K562 (cell line): ENCODE measurements at regions not wholly inside any gene's neighbourhood (a gene's known extent, or its start where the extent isn't known, plus 50 kb on each side); places are given as distances from the start of the nearest gene placed in this dataset.

Experiments used
- BRF1 ChIP-seq: IDR thresholded peaks from 3 replicates; pipeline ENCODE4 v1.6.1; 2011; ENCODE audit warnings: borderline replicate concordance, mild to moderate bottlenecking; ENCODE audit not compliant: insufficient read length; ENCODE audit errors: extremely low read depth
- CBFA2T2 ChIP-seq: fragments of 450-650 bp; conservative IDR thresholded peaks from 2 replicates; pipeline ENCODE4 v1.6.1; 2017; ENCODE audit warnings: mild to moderate bottlenecking
- CHD1 ChIP-seq: fragments of 200-600 bp; sonication (generic); IDR thresholded peaks from one replicate; pipeline ENCODE4 v1.6.1; 2012; ENCODE audit warnings: mild to moderate bottlenecking, moderate library complexity, low read length, inconsistent platforms
- CTBP1 ChIP-seq: fragments of 450-650 bp; IDR thresholded peaks from 2 replicates; pipeline ENCODE4 v1.6.1; 2016; ENCODE audit warnings: borderline replicate concordance
- DNMT1 ChIP-seq: fragments of 450-650 bp; IDR thresholded peaks from 2 replicates; pipeline ENCODE4 v1.6.1; 2016; ENCODE audit warnings: antibody characterized with exemption, mild to moderate bottlenecking
- FOXJ2 ChIP-seq: fragments of 200-800 bp; sonication (Bioruptor generic); IDR thresholded peaks from 2 replicates; pipeline ENCODE4 v1.6.1; 2016; ENCODE audit warnings: missing genetic modification characterization, missing compliant biosample characterization
- GATAD2B ChIP-seq: fragments of 450-650 bp; IDR thresholded peaks from 2 replicates; pipeline ENCODE4 v1.6.1; 2017; ENCODE audit warnings: mild to moderate bottlenecking, borderline replicate concordance
- LEF1 ChIP-seq: fragments of 450-650 bp; IDR thresholded peaks from 2 replicates; pipeline ENCODE4 v1.6.1; 2016; ENCODE audit warnings: mild to moderate bottlenecking
- NR4A1 ChIP-seq, 2 experiments: fragments of 250-450 bp in 1 of 2; fragments of 450-650 bp in 1 of 2; sonication (Bioruptor Pico) in 1 of 2; IDR thresholded peaks; 2 replicates each; pipeline versions ENCODE4 v1.4.0 to v1.6.1; 2016 to 2020; ENCODE audit warnings: mild to moderate bottlenecking in 2 of 2, missing compliant biosample characterization in 1 of 2, missing genetic modification characterization in 1 of 2, moderate library complexity in 1 of 2
- PBX2 ChIP-seq, 2 experiments: IDR thresholded peaks in 1 of 2; conservative IDR thresholded peaks in 1 of 2; 2 replicates each; pipeline ENCODE4 v1.6.1; 2016; ENCODE audit warnings: low read depth in 2 of 2, mild to moderate bottlenecking in 1 of 2, missing compliant biosample characterization in 1 of 2, missing genetic modification characterization in 1 of 2, moderate library complexity in 1 of 2
- POLR2G ChIP-seq: fragments of 200-400 bp; formaldehyde crosslinking; IDR thresholded peaks from 2 replicates; pipeline ENCODE4 v1.6.1; 2017; ENCODE audit warnings: low read depth, mild to moderate bottlenecking, antibody characterized with exemption, low read length, moderate library complexity
- POLR2H ChIP-seq: IDR thresholded peaks from 2 replicates; pipeline ENCODE4 v1.6.1; 2016; ENCODE audit warnings: missing genetic modification characterization, low read depth, mild to moderate bottlenecking, control low read depth, missing compliant biosample characterization, moderate library complexity
- RAD21 ChIP-seq, 2 experiments: fragments of 250-450 bp in 1 of 2; fragments of 450-650 bp in 1 of 2; sonication (Bioruptor Pico) in 1 of 2; formaldehyde crosslinking in 1 of 2; IDR thresholded peaks in 1 of 2; conservative IDR thresholded peaks in 1 of 2; 2 replicates each; pipeline versions ENCODE4 v1.4.0 to v1.8.0; 2020 to 2022; ENCODE audit warnings: mild to moderate bottlenecking in 2 of 2, moderate library complexity in 1 of 2
- SMARCA4 ChIP-seq: fragments of 450-650 bp; IDR thresholded peaks from 2 replicates; pipeline ENCODE4 v1.6.1; 2016
- TARDBP ChIP-seq: fragments of 450-650 bp; IDR thresholded peaks from 2 replicates; pipeline ENCODE4 v1.6.1; 2016
- ZEB2 ChIP-seq: fragments of 450-650 bp; IDR thresholded peaks from 2 replicates; pipeline ENCODE4 v1.6.1; 2016
- ZNF3 ChIP-seq: fragments of 250-450 bp; sonication (Bioruptor Pico); IDR thresholded peaks from 2 replicates; pipeline ENCODE4 v1.5.0; 2021; ENCODE audit warnings: mild to moderate bottlenecking, moderate library complexity
- TF ChIP-seq, protein P1 (sequence below): sonication (generic); formaldehyde crosslinking; IDR thresholded peaks from 2 replicates; pipeline ENCODE4 v1.9.0; 2022; ENCODE audit warnings: mild to moderate bottlenecking, missing genetic modification reagents
- TF ChIP-seq, protein P2 (sequence below): fragments of 450-650 bp; formaldehyde crosslinking; conservative IDR thresholded peaks from 2 replicates; pipeline ENCODE4 v1.4.0; 2022; ENCODE audit warnings: mild to moderate bottlenecking, missing genetic modification characterization
- TF ChIP-seq, protein P3 (sequence below): IDR thresholded peaks from 3 replicates; pipeline ENCODE4 v1.6.1; 2011; ENCODE audit warnings: borderline replicate concordance, mild to moderate bottlenecking, moderate library complexity; ENCODE audit not compliant: insufficient read length; ENCODE audit errors: extremely low read depth

DNA sequence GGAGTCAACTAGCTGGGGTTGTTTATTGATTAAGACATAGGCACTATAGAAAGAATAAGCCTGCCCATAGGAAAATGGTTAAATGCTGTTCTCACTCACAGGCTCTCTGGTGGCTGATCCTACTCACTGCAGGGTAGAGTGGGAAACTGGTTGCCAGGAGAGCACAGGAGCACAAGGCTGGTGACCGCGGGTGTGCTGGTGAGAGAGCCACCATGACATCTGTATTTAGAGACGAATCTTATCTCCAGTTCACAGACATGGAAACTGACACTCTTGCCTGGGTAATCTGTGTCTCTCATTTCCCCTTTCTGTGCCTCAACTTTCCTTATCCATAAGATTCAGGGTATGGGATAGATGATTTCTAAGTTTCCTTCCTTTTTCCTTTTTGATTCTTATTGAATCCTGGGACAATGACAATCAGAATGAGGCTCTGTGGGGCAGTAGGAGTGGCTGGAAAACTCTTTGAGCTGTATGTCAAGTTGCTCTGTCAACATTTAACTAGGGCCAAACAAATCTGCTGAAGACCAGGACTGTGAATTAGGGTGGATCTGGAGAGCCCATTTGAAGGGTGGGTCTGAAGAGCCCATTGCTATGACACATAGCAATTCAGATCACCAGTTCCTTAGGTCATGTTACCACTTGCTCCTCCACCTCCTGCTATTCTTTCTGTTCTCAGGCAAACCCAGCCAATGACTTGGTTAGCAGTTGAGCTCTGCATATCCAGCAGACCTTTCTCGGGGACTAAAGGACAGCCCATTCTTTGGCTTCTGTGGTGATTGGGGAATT, 286.1 kb upstream of the TBL1XR1 start (continued):
- TF ChIP-seq ZEB2 (no peak), ZNF3 (no peak), BRF1 (no peak), POLR2G (no peak), CBFA2T2 (peak; percentile 92), NR4A1 (CRISPR knock-in tag; IDR thresholded peaks at IDR 0.05) (no peak), NR4A1 (tag; IDR thresholded peaks at IDR 0.05) (0 out of 2 replicates have a peak, but pooled peaks have one; percentile 49), POLR2H (tag) (no peak), TARDBP (peak; percentile 40; the same call in 1 of the 2 replicates), SMARCA4 (peak; percentile 93), CHD1 (no peak), GATAD2B (0 out of 2 replicates have a peak, but pooled peaks have one; percentile 45), FOXJ2 (peak; percentile 91), PBX2 (CRISPR knock-in tag; IDR thresholded peaks at IDR 0.05; ENCODE audit: low read depth) (no peak), PBX2 (tag; conservative IDR thresholded peaks at IDR 0.05; ENCODE audit: low read depth) (peak; percentile 75), RAD21 (CRISPR knock-in tag; conservative IDR thresholded peaks at IDR 0.05 in 1 of 2, IDR thresholded peaks at IDR 0.05 in 1 of 2) (peak; percentile 63 to 77), CTBP1 (peak; percentile 24; the same call in 1 of the 2 replicates), LEF1 (no peak; the same call in 1 of the 2 replicates), DNMT1 (no peak)
- TF ChIP-seq, protein P1, sequence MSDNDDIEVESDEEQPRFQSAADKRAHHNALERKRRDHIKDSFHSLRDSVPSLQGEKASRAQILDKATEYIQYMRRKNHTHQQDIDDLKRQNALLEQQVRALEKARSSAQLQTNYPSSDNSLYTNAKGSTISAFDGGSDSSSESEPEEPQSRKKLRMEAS (CRISPR knock-in tag): peak; percentile 57
- TF ChIP-seq, protein P2, sequence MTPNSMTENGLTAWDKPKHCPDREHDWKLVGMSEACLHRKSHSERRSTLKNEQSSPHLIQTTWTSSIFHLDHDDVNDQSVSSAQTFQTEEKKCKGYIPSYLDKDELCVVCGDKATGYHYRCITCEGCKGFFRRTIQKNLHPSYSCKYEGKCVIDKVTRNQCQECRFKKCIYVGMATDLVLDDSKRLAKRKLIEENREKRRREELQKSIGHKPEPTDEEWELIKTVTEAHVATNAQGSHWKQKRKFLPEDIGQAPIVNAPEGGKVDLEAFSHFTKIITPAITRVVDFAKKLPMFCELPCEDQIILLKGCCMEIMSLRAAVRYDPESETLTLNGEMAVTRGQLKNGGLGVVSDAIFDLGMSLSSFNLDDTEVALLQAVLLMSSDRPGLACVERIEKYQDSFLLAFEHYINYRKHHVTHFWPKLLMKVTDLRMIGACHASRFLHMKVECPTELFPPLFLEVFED (CRISPR knock-in tag): no peak
- TF ChIP-seq, protein P3, sequence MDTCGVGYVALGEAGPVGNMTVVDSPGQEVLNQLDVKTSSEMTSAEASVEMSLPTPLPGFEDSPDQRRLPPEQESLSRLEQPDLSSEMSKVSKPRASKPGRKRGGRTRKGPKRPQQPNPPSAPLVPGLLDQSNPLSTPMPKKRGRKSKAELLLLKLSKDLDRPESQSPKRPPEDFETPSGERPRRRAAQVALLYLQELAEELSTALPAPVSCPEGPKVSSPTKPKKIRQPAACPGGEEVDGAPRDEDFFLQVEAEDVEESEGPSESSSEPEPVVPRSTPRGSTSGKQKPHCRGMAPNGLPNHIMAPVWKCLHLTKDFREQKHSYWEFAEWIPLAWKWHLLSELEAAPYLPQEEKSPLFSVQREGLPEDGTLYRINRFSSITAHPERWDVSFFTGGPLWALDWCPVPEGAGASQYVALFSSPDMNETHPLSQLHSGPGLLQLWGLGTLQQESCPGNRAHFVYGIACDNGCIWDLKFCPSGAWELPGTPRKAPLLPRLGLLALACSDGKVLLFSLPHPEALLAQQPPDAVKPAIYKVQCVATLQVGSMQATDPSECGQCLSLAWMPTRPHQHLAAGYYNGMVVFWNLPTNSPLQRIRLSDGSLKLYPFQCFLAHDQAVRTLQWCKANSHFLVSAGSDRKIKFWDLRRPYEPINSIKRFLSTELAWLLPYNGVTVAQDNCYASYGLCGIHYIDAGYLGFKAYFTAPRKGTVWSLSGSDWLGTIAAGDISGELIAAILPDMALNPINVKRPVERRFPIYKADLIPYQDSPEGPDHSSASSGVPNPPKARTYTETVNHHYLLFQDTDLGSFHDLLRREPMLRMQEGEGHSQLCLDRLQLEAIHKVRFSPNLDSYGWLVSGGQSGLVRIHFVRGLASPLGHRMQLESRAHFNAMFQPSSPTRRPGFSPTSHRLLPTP: no peak
